ENCODE measurements at regions not wholly inside any gene's neighbourhood (a gene's known extent, or its start where the extent isn't known, plus 50 kb on each side); places are given as distances from the start of the nearest gene placed in this dataset.

DNA sequence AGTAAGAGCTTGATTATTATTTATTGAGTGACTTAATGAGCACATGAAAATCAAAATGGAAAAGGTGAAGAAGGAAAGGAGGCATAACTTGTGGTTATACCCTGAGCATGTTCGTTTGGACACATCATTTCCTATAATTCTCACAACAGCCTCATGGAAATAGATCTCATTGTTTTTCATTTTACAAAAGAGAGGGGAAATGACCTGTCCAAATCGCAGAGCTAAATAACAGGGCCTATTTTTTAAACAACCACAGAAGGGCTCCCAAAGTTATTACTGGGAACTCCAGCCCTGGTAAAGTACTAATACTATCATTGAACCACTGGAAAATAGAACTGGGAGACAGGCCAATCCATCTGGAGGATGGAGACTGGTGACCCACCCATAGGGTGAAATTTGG, 317.7 kb upstream of the C16orf82 start:
- POLR2A ChIA-PET = no interaction called here
- Mint-ChIP-seq H3K27ac (no peak overlapping the region), H3K36me3 (ENCODE audit: low read depth) (no peaks in the 10 kb centered on the region), H3K4me1 (ENCODE audit: low read depth) (no peaks in the 10 kb centered on the region), H3K9me3 (no peaks in the 10 kb centered on the region), H3K4me3 (no peak overlapping the region), H3K27me3 (peaks cover 54% of the 10 kb centered on the region)
- no peaks in the 10 kb centered on the region for H3K27me3 ChIP-seq (ENCODE audit: control insufficient read depth in 1 of 2, insufficient read depth in 2 of 2, low read length in 2 of 2)
- TF ChIP-seq, protein P1, sequence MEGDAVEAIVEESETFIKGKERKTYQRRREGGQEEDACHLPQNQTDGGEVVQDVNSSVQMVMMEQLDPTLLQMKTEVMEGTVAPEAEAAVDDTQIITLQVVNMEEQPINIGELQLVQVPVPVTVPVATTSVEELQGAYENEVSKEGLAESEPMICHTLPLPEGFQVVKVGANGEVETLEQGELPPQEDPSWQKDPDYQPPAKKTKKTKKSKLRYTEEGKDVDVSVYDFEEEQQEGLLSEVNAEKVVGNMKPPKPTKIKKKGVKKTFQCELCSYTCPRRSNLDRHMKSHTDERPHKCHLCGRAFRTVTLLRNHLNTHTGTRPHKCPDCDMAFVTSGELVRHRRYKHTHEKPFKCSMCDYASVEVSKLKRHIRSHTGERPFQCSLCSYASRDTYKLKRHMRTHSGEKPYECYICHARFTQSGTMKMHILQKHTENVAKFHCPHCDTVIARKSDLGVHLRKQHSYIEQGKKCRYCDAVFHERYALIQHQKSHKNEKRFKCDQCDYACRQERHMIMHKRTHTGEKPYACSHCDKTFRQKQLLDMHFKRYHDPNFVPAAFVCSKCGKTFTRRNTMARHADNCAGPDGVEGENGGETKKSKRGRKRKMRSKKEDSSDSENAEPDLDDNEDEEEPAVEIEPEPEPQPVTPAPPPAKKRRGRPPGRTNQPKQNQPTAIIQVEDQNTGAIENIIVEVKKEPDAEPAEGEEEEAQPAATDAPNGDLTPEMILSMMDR (IDR thresholded peaks at IDR 0.05) = no peak
- H3K27ac ChIP-seq (ENCODE audit: low read depth in 1 of 2, low read length in 2 of 2) = no peak overlapping the region
- H3K4me3 ChIP-seq (ENCODE audit: low read length) = no peak overlapping the region
- ATAC-seq (ENCODE audit: poor library complexity) (no peak), DNase-seq (no peak)
- H3K36me3 ChIP-seq (ENCODE audit: insufficient read depth, low read length) = no peaks in the 10 kb centered on the region
- no peaks in the 10 kb centered on the region for H3K9me3 ChIP-seq (ENCODE audit: control insufficient read depth in 1 of 2, insufficient read depth in 1 of 2, low read length in 2 of 2)
- intact Hi-C loops (cut with DNase I, micrococcal nuclease) = no loop called here
- CTCF ChIA-PET = no interaction called here
- H3K4me1 ChIP-seq (ENCODE audit: insufficient read depth, low read length) = no peaks in the 10 kb centered on the region

- intact Hi-C loops (cut with DNase I, micrococcal nuclease) = no loop called here
- Histone ChIP-seq H3K27ac (ENCODE audit: low read depth in 1 of 2, low read length in 2 of 2) (no peak overlapping the region), H3K9me3 (ENCODE audit: control insufficient read depth in 1 of 2, insufficient read depth in 1 of 2, low read length in 2 of 2) (no peaks in the 10 kb centered on the region), H3K4me1 (ENCODE audit: insufficient read depth, low read length) (no peaks in the 10 kb centered on the region), H3K4me3 (ENCODE audit: low read length) (no peak overlapping the region), H3K36me3 (ENCODE audit: insufficient read depth, low read length) (no peaks in the 10 kb centered on the region), H3K27me3 (ENCODE audit: control insufficient read depth in 1 of 2, insufficient read depth in 2 of 2, low read length in 2 of 2) (no peaks in the 10 kb centered on the region)
- H3K27me3 Mint-ChIP-seq = peaks cover 62% of the 10 kb centered on the region
- no peak for ATAC-seq (ENCODE audit: poor library complexity)
- TF ChIP-seq, protein P1 (IDR thresholded peaks at IDR 0.05) = no peak
- no peak for DNase-seq
- H3K4me3 Mint-ChIP-seq = no peak overlapping the region
- H3K36me3 Mint-ChIP-seq (ENCODE audit: low read depth) = no peaks in the 10 kb centered on the region
- no peaks in the 10 kb centered on the region for H3K4me1 Mint-ChIP-seq (ENCODE audit: low read depth)
- CTCF ChIA-PET = no interaction called here
- POLR2A ChIA-PET = no interaction called here
- H3K27ac Mint-ChIP-seq = no peak overlapping the region
- H3K9me3 Mint-ChIP-seq = no peaks in the 10 kb centered on the region
Observed at GRCh38 chr16:26752166-26752565, 314.6 kb upstream of the C16orf82 start.

- Histone ChIP-seq H3K4me3 (ENCODE audit: low read length) (no peak overlapping the region), H3K27me3 (ENCODE audit: control insufficient read depth in 1 of 2, insufficient read depth in 2 of 2, low read length in 2 of 2) (no peaks in the 10 kb centered on the region), H3K27ac (ENCODE audit: low read depth in 1 of 2, low read length in 2 of 2) (no peak overlapping the region), H3K9me3 (ENCODE audit: control insufficient read depth in 1 of 2, insufficient read depth in 1 of 2, low read length in 2 of 2) (no peaks in the 10 kb centered on the region), H3K4me1 (ENCODE audit: insufficient read depth, low read length) (no peaks in the 10 kb centered on the region), H3K36me3 (ENCODE audit: insufficient read depth, low read length) (no peaks in the 10 kb centered on the region)
- H3K4me3 Mint-ChIP-seq = no peak overlapping the region
- TF ChIP-seq, protein P1 (IDR thresholded peaks at IDR 0.05) = no peak
- ChIA-PET CTCF (no interaction called here), POLR2A (no interaction called here)
- H3K27me3 Mint-ChIP-seq = peaks cover 47% of the 10 kb centered on the region
- H3K36me3 Mint-ChIP-seq (ENCODE audit: low read depth) = no peaks in the 10 kb centered on the region
- no peak overlapping the region for H3K27ac Mint-ChIP-seq
- no peak for ATAC-seq (ENCODE audit: poor library complexity)
- no peak for DNase-seq
- H3K4me1 Mint-ChIP-seq (ENCODE audit: low read depth) = no peaks in the 10 kb centered on the region
- intact Hi-C loops (cut with DNase I, micrococcal nuclease) = no loop called here
- H3K9me3 Mint-ChIP-seq = no peaks in the 10 kb centered on the region
Observed at GRCh38 chr16:26756633-26757032, 310.1 kb upstream of the C16orf82 start.
